Lung (tissue), 11 donors: ENCODE measurements at regions not wholly inside any gene's neighbourhood (a gene's known extent, or its start where the extent isn't known, plus 50 kb on each side); places are given as distances from the start of the nearest gene placed in this dataset.

Experiments used
- ATAC-seq: fragments of 200-7000 bp; cut with Tn5 transposase; one replicate; pipeline ENCODE4 v1.9.1; 2020; ENCODE audit warnings: moderate number of reproducible peaks; ENCODE audit not compliant: insufficient read depth, low FRiP score
- DNase-seq, 3 donors: peaks; one replicate each; pipeline ENCODE4 v3.0.0-alpha.2; 2013 to 2017
- H3K27ac ChIP-seq, 2 donors: one replicate each; pipeline ENCODE4 v1.5.1; 2013; ENCODE audit warnings: mild to moderate bottlenecking in 2 of 2, moderate library complexity in 2 of 2, control low read depth in 1 of 2, inconsistent platforms in 1 of 2, low read depth in 1 of 2, low read length in 1 of 2
- H3K27me3 ChIP-seq, 3 donors: one replicate each; pipeline ENCODE4 v1.5.1; 2013; ENCODE audit warnings: low read length in 2 of 3; ENCODE audit not compliant: control insufficient read depth in 3 of 3, insufficient read depth in 3 of 3
- H3K36me3 ChIP-seq, 4 donors: one replicate each; pipeline ENCODE4 v1.5.1; 2013; ENCODE audit warnings: low read length in 4 of 4, mild to moderate bottlenecking in 1 of 4, moderate library complexity in 1 of 4; ENCODE audit not compliant: control insufficient read depth in 4 of 4, insufficient read depth in 4 of 4
- H3K4me1 ChIP-seq, 5 donors: one replicate each; pipeline ENCODE4 v1.5.1; 2013; ENCODE audit warnings: low read length in 5 of 5, mild to moderate bottlenecking in 2 of 5, moderate library complexity in 1 of 5; ENCODE audit not compliant: control insufficient read depth in 5 of 5, insufficient read depth in 5 of 5
- H3K4me3 ChIP-seq: one replicate; pipeline ENCODE4 v1.5.1; 2013; ENCODE audit warnings: mild to moderate bottlenecking, control low read depth, moderate library complexity
- H3K9ac ChIP-seq, 2 donors: one replicate each; pipeline ENCODE4 v1.5.1; 2013; ENCODE audit warnings: low read length in 2 of 2, control low read depth in 1 of 2; ENCODE audit not compliant: insufficient read depth in 1 of 2
- H3K9me3 ChIP-seq, 4 donors: one replicate each; pipeline ENCODE4 v1.5.1; 2013; ENCODE audit warnings: low read length in 3 of 4, mild to moderate bottlenecking in 1 of 4, moderate library complexity in 1 of 4; ENCODE audit not compliant: control insufficient read depth in 4 of 4, insufficient read depth in 3 of 4
- CTCF ChIP-seq: IDR thresholded peaks from 2 replicates; pipeline ENCODE4 v1.5.1; 2012; ENCODE audit warnings: mild to moderate bottlenecking; ENCODE audit errors: control extremely low read depth, extremely low read depth
- WGBS, 2 donors: extraction: QIAGEN DNeasy Blood & Tissue Kit; methylation state at CpG; one replicate each; pipeline ENCODE4 v1.1.7; 2013; 5-methylcytosine and 5-hydroxymethylcytosine counted together
- donor health status: control.
- donor health status: control.
- donor health status: Bipolar disorder and iron deficiency.
- donor health status: healthy.
- donor health status: DM: yes; HTN: yes; CAD: no.

GRCh38 chr6:144479991-144480390 is 194.9 kb downstream of the UTRN start:
- WGBS, 2 donors: 58 to 76% methylated on average over 1 of the region's 1 CpG
- no peak overlapping the region for H3K9ac ChIP-seq
- ATAC-seq: no peak
- no peak for TF ChIP-seq CTCF
- H3K4me1 ChIP-seq: peaks cover 0 to 2% (median 0%) of the 10 kb centered on the region in 5 donors
- no peak overlapping the region for H3K4me3 ChIP-seq
- H3K36me3 ChIP-seq: peaks cover 4 to 14% (median 13%) of the 10 kb centered on the region in 4 donors
- no peak for DNase-seq
- H3K9me3 ChIP-seq: no peaks in the 10 kb centered on the region
- H3K27me3 ChIP-seq: no peaks in the 10 kb centered on the region
- H3K27ac ChIP-seq: peak overlapping the region in 1 of 2 donors; percentile 63

- ATAC-seq (no peak), DNase-seq (peak in 1 of 3 donors; percentile 16)
- Histone ChIP-seq H3K9me3 (no peaks in the 10 kb centered on the region), H3K9ac (no peak overlapping the region), H3K4me3 (no peak overlapping the region), H3K27ac (no peak overlapping the region), H3K36me3 (peaks cover 3 to 14% (median 12%) of the 10 kb centered on the region in 4 donors), H3K4me1 (peaks cover 0 to 2% (median 0%) of the 10 kb centered on the region in 5 donors), H3K27me3 (no peaks in the 10 kb centered on the region)
- 70 to 86% methylated on average over 5 of the region's 5 CpGs for WGBS, 2 donors
- no peak for TF ChIP-seq CTCF
These were observed 195.3 kb downstream of the UTRN start for GRCh38 chr6:144480473-144480872.

GRCh38 chr6:144481527-144481926 is 196.4 kb downstream of the UTRN start:
- no peak overlapping the region for H3K9ac ChIP-seq
- no peaks in the 10 kb centered on the region for H3K27me3 ChIP-seq
- no peak overlapping the region for H3K4me3 ChIP-seq
- peaks cover 0 to 2% (median 0%) of the 10 kb centered on the region in 5 donors for H3K4me1 ChIP-seq
- ATAC-seq: no peak
- DNase-seq: no peak
- no peak overlapping the region for H3K27ac ChIP-seq
- peaks cover 8 to 16% (median 13%) of the 10 kb centered on the region in 4 donors for H3K36me3 ChIP-seq
- H3K9me3 ChIP-seq: no peaks in the 10 kb centered on the region
- 64 to 76% methylated on average over 6 of the region's 6 CpGs for WGBS, 2 donors
- no peak for TF ChIP-seq CTCF

GRCh38 chr6:144482142-144482541 is 197.0 kb downstream of the UTRN start:
- no peak overlapping the region for H3K9ac ChIP-seq
- no peak overlapping the region for H3K4me3 ChIP-seq
- 5 to 11% methylated on average over 4 of the region's 4 CpGs for WGBS, 2 donors
- TF ChIP-seq CTCF: peak; percentile 41
- no peak overlapping the region for H3K27ac ChIP-seq
- peak; percentile 38 for ATAC-seq
- H3K36me3 ChIP-seq: peaks cover 8 to 18% (median 11%) of the 10 kb centered on the region in 4 donors
- peaks cover 0 to 2% (median 0%) of the 10 kb centered on the region in 5 donors for H3K4me1 ChIP-seq
- DNase-seq: peak; percentile 61 to 83 (median 74)
- no peaks in the 10 kb centered on the region for H3K27me3 ChIP-seq
- H3K9me3 ChIP-seq: no peaks in the 10 kb centered on the region
